Endothelial cell of umbilical vein (primary cell): ENCODE measurements at regions not wholly inside any gene's neighbourhood (a gene's known extent, or its start where the extent isn't known, plus 50 kb on each side); places are given as distances from the start of the nearest gene placed in this dataset.

ENCODE experiments used
- EZH2 ChIP-seq: IDR thresholded peaks from 2 replicates; pipeline ENCODE4 v1.6.1; 2012; ENCODE audit warnings: borderline replicate concordance, low read depth, mild to moderate bottlenecking, moderate library complexity, low read length, inconsistent platforms; ENCODE audit not compliant: severe bottlenecking
- MYC ChIP-seq: IDR thresholded peaks from one replicate; pipeline ENCODE4 v1.6.1; 2011; ENCODE audit warnings: mild to moderate bottlenecking, low read depth, low read length
- POLR2A ChIP-seq: IDR thresholded peaks from 2 replicates; pipeline ENCODE4 v1.6.1; 2012; ENCODE audit warnings: low read depth, mild to moderate bottlenecking, control low read depth, low read length
- POLR2AphosphoS5 ChIP-seq: IDR thresholded peaks from 2 replicates; pipeline ENCODE4 v1.6.1; 2012; ENCODE audit warnings: low read depth, mild to moderate bottlenecking, control low read depth, low read length, moderate library complexity; ENCODE audit not compliant: insufficient read depth
- TF ChIP-seq, protein P1 (sequence below), 2 donors: IDR thresholded peaks; 1 replicate in 1 of 2; 2 replicates in 1 of 2; pipeline ENCODE4 v1.5.1; 2011; ENCODE audit warnings: low read length in 2 of 2, mild to moderate bottlenecking in 2 of 2, moderate library complexity in 2 of 2, control low read depth in 1 of 2, inconsistent platforms in 1 of 2, low read depth in 1 of 2; ENCODE audit not compliant: insufficient read depth in 1 of 2; ENCODE audit errors: extremely low read depth in 1 of 2
- TF ChIP-seq, protein P2 (sequence below): IDR thresholded peaks from 2 replicates; pipeline ENCODE4 v1.6.1; 2011; ENCODE audit not compliant: insufficient read depth, insufficient read length

DNA sequence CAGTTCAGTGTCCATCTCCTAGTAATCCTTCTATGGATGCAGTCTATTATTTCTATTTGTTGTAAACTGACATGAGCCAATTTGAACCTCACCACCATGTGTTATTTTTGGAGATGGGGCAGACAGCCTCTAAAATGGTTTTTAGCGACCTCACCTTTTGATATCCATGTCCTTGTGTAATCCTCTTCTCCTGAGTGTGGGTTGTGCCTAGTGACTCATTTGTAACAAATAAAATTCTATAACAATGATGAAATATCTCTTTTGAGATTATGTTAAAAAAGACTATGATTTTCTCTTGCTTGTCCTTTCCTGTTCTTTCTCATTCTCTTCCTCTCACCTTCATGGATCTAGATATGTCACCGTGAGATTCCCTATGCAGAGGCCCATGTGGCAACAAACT is 554.6 kb upstream of the ANO3 start:
- no peak for TF ChIP-seq POLR2A
- TF ChIP-seq POLR2AphosphoS5: no peak
- TF ChIP-seq, protein P1, sequence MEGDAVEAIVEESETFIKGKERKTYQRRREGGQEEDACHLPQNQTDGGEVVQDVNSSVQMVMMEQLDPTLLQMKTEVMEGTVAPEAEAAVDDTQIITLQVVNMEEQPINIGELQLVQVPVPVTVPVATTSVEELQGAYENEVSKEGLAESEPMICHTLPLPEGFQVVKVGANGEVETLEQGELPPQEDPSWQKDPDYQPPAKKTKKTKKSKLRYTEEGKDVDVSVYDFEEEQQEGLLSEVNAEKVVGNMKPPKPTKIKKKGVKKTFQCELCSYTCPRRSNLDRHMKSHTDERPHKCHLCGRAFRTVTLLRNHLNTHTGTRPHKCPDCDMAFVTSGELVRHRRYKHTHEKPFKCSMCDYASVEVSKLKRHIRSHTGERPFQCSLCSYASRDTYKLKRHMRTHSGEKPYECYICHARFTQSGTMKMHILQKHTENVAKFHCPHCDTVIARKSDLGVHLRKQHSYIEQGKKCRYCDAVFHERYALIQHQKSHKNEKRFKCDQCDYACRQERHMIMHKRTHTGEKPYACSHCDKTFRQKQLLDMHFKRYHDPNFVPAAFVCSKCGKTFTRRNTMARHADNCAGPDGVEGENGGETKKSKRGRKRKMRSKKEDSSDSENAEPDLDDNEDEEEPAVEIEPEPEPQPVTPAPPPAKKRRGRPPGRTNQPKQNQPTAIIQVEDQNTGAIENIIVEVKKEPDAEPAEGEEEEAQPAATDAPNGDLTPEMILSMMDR (IDR thresholded peaks at IDR 0.05; ENCODE audit: extremely low read depth in 1 of 2, insufficient read depth in 1 of 2, low read depth in 1 of 2, low read length in 2 of 2): no peak
- no peak for TF ChIP-seq MYC
- TF ChIP-seq, protein P2, sequence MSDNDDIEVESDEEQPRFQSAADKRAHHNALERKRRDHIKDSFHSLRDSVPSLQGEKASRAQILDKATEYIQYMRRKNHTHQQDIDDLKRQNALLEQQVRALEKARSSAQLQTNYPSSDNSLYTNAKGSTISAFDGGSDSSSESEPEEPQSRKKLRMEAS: no peak
- no peak for TF ChIP-seq EZH2
